ENCODE measurements at regions not wholly inside any gene's neighbourhood (a gene's known extent, or its start where the extent isn't known, plus 50 kb on each side); places are given as distances from the start of the nearest gene placed in this dataset.
A peak's percentile ranks its signal among the peaks of the same experiment; 100 is the strongest.

GRCh38 chr12:25058012-25058411 lies 109.1 kb upstream of the BCAT1 start:
- Mint-ChIP-seq H3K27ac (peak overlapping the region in 9 of 10 donors; percentile 17 to 94 (median 48)), H3K4me3 (peak overlapping the region in 9 of 10 donors; percentile 8 to 82 (median 64)), H3K4me1 (peaks cover 26 to 76% (median 67%) of the 10 kb centered on the region in 4 donors), H3K9me3 (no peaks in the 10 kb centered on the region), H3K27me3 (no peaks in the 10 kb centered on the region), H3K36me3 (peaks cover 0 to 12% (median 9%) of the 10 kb centered on the region in 3 donors)
- POLR2A ChIA-PET, result no interaction called here
- ATAC-seq (no peak), DNase-seq (no peak)

- peak overlapping the region; percentile 70 to 95 (median 88) for H3K4me3 Mint-ChIP-seq
- ATAC-seq (no peak), DNase-seq (no peak)
- H3K9me3 Mint-ChIP-seq, result no peaks in the 10 kb centered on the region
- H3K4me1 Mint-ChIP-seq, result peaks cover 29 to 76% (median 61%) of the 10 kb centered on the region in 4 donors
- POLR2A ChIA-PET, result no interaction called here
- H3K27me3 Mint-ChIP-seq, result no peaks in the 10 kb centered on the region
- peak overlapping the region; percentile 16 to 98 (median 92) for H3K27ac Mint-ChIP-seq
- peaks cover 0 to 2% (median 0%) of the 10 kb centered on the region in 3 donors for H3K36me3 Mint-ChIP-seq
These were observed 107.7 kb upstream of the BCAT1 start for GRCh38 chr12:25056486-25057130.

- peaks cover 0 to 2% (median 0%) of the 10 kb centered on the region in 9 donors for H3K9me3 Mint-ChIP-seq
- H3K4me1 Mint-ChIP-seq, result peaks cover 29 to 76% (median 62%) of the 10 kb centered on the region in 4 donors
- POLR2A ChIA-PET, result no interaction called here
- no peaks in the 10 kb centered on the region for H3K27me3 Mint-ChIP-seq
- H3K27ac Mint-ChIP-seq, result peak overlapping the region; percentile 88 to 98 (median 94)
- DNase-seq (no peak), ATAC-seq (no peak)
- H3K36me3 Mint-ChIP-seq, result peaks cover 0 to 2% (median 0%) of the 10 kb centered on the region in 3 donors
- H3K4me3 Mint-ChIP-seq, result peak overlapping the region; percentile 70 to 95 (median 89)
These were observed 107.1 kb upstream of the BCAT1 start for GRCh38 chr12:25056011-25056410.

- H3K4me3 Mint-ChIP-seq, result peak overlapping the region; percentile 76 to 95 (median 89)
- peaks cover 30 to 75% (median 58%) of the 10 kb centered on the region in 4 donors for H3K4me1 Mint-ChIP-seq
- H3K9me3 Mint-ChIP-seq, result peaks cover 0 to 8% (median 0%) of the 10 kb centered on the region in 9 donors
- H3K27ac Mint-ChIP-seq, result peak overlapping the region; percentile 86 to 98 (median 94)
- no peaks in the 10 kb centered on the region for H3K27me3 Mint-ChIP-seq
- POLR2A ChIA-PET, result no interaction called here
- no peak for ATAC-seq
- DNase-seq, result peak in 4 of 10 donors; percentile 16 to 24 (median 21)
- H3K36me3 Mint-ChIP-seq, result peaks cover 0 to 2% (median 0%) of the 10 kb centered on the region in 3 donors
These were observed 105.9 kb upstream of the BCAT1 start for GRCh38 chr12:25054783-25055144.

- Mint-ChIP-seq H3K9me3 (peaks cover 0 to 8% (median 0%) of the 10 kb centered on the region in 9 donors), H3K36me3 (peaks cover 0 to 2% (median 0%) of the 10 kb centered on the region in 3 donors), H3K4me3 (peak overlapping the region; percentile 76 to 95 (median 89)), H3K4me1 (peaks cover 30 to 70% (median 56%) of the 10 kb centered on the region in 4 donors), H3K27ac (peak overlapping the region; percentile 86 to 98 (median 94)), H3K27me3 (no peaks in the 10 kb centered on the region)
- DNase-seq (peak in 1 of 10 donors; percentile 8), ATAC-seq (no peak)
- POLR2A ChIA-PET, result interaction anchor here (1.8 kb wide), 1 partner anchor 140 kb away, joined by 4 read pairs; the partner anchor contains the start of genes DNAI7 and ETFRF1
These were observed 105.3 kb upstream of the BCAT1 start for GRCh38 chr12:25054076-25054782.

GRCh38 chr12:25052914-25053211 lies 104.0 kb upstream of the BCAT1 start:
- no peaks in the 10 kb centered on the region for H3K27me3 Mint-ChIP-seq
- H3K9me3 Mint-ChIP-seq, result peaks cover 0 to 8% (median 0%) of the 10 kb centered on the region in 9 donors
- ATAC-seq (peak in 1 of 2 donors; percentile 2), DNase-seq (peak in 2 of 10 donors; percentile 5 to 11)
- H3K27ac Mint-ChIP-seq, result peak overlapping the region; percentile 94 to 99 (median 99)
- H3K36me3 Mint-ChIP-seq, result peaks cover 0 to 2% (median 0%) of the 10 kb centered on the region in 3 donors
- peaks cover 28 to 60% (median 46%) of the 10 kb centered on the region in 4 donors for H3K4me1 Mint-ChIP-seq
- POLR2A ChIA-PET, result interaction anchor here (0.6 to 2.4 kb wide), 8 partner anchors 10 to 142 kb away, joined by 3 to 13 read pairs (median 4); partner anchors contain the start of genes DNAI7 and ETFRF1
- H3K4me3 Mint-ChIP-seq, result peak overlapping the region; percentile 82 to 98 (median 96)

GRCh38 chr12:25052196-25052913 lies 103.5 kb upstream of the BCAT1 start:
- Mint-ChIP-seq H3K27me3 (no peaks in the 10 kb centered on the region), H3K4me3 (peak overlapping the region; percentile 82 to 98 (median 96)), H3K27ac (peak overlapping the region; percentile 94 to 99 (median 99)), H3K36me3 (no peaks in the 10 kb centered on the region), H3K9me3 (peaks cover 0 to 11% (median 4%) of the 10 kb centered on the region in 9 donors), H3K4me1 (peaks cover 25 to 55% (median 41%) of the 10 kb centered on the region in 4 donors)
- ATAC-seq, result peak; percentile 78 to 82
- POLR2A ChIA-PET, result interaction anchor here (0.6 to 2.4 kb wide), 12 partner anchors 9 to 330 kb away, joined by 3 to 13 read pairs (median 4); partner anchors contain the start of genes DNAI7, ETFRF1 and KRAS
- DNase-seq, result peak in 9 of 10 donors; percentile 15 to 95 (median 71)

GRCh38 chr12:25051656-25052195 lies 102.8 kb upstream of the BCAT1 start:
- peaks cover 0 to 3% (median 0%) of the 10 kb centered on the region in 3 donors for H3K36me3 Mint-ChIP-seq
- peak in 9 of 10 donors; percentile 25 to 88 (median 58) for DNase-seq
- POLR2A ChIA-PET, result interaction anchor here (0.5 to 2.4 kb wide), 11 partner anchors 9 to 883 kb away, joined by 3 to 13 read pairs (median 4); partner anchors contain the start of genes DNAI7, ETFRF1 and KRAS
- peak overlapping the region; percentile 82 to 98 (median 96) for H3K4me3 Mint-ChIP-seq
- peak; percentile 73 to 80 for ATAC-seq
- peaks cover 22 to 49% (median 36%) of the 10 kb centered on the region in 4 donors for H3K4me1 Mint-ChIP-seq
- peak overlapping the region; percentile 94 to 99 (median 99) for H3K27ac Mint-ChIP-seq
- H3K9me3 Mint-ChIP-seq, result peaks cover 0 to 17% (median 9%) of the 10 kb centered on the region in 9 donors
- no peaks in the 10 kb centered on the region for H3K27me3 Mint-ChIP-seq

GRCh38 chr12:25051171-25051570 lies 102.3 kb upstream of the BCAT1 start:
- Mint-ChIP-seq H3K9me3 (peaks cover 3 to 22% (median 13%) of the 10 kb centered on the region in 9 donors), H3K36me3 (peaks cover 0 to 9% (median 2%) of the 10 kb centered on the region in 3 donors), H3K4me3 (peak overlapping the region; percentile 82 to 98 (median 96)), H3K27me3 (no peaks in the 10 kb centered on the region), H3K4me1 (peaks cover 21 to 44% (median 31%) of the 10 kb centered on the region in 4 donors), H3K27ac (peak overlapping the region; percentile 94 to 99 (median 99))
- ATAC-seq (no peak), DNase-seq (peak in 2 of 10 donors; percentile 3 to 5)
- POLR2A ChIA-PET, result interaction anchor here (0.5 to 2.4 kb wide), 6 partner anchors 8 to 883 kb away, joined by 3 to 13 read pairs (median 4); partner anchors contain the start of genes DNAI7 and ETFRF1

- H3K27me3 Mint-ChIP-seq, result no peaks in the 10 kb centered on the region
- H3K4me3 Mint-ChIP-seq, result no peak overlapping the region
- peaks cover 0 to 17% (median 8%) of the 10 kb centered on the region in 3 donors for H3K36me3 Mint-ChIP-seq
- peaks cover 2 to 12% (median 6%) of the 10 kb centered on the region in 4 donors for H3K4me1 Mint-ChIP-seq
- no peak for DNase-seq
- ATAC-seq, result no peak
- H3K27ac Mint-ChIP-seq, result peak overlapping the region in 1 of 10 donors; percentile 26
- H3K9me3 Mint-ChIP-seq, result peaks cover 10 to 39% (median 19%) of the 10 kb centered on the region in 9 donors
- POLR2A ChIA-PET, result interaction anchor here (0.6 kb wide), 1 partner anchor 203 kb away, joined by 3 read pairs; no protein-coding TSS in a partner anchor
These were observed 97.0 kb upstream of the BCAT1 start for GRCh38 chr12:25045869-25046268.

- POLR2A ChIA-PET, result no interaction called here
- Mint-ChIP-seq H3K27me3 (peaks cover 0 to 4% (median 3%) of the 10 kb centered on the region in 5 donors), H3K36me3 (peaks cover 0 to 9% (median 6%) of the 10 kb centered on the region in 3 donors), H3K4me1 (peaks cover 0 to 14% (median 4%) of the 10 kb centered on the region in 4 donors), H3K4me3 (no peak overlapping the region), H3K9me3 (peaks cover 2 to 17% (median 7%) of the 10 kb centered on the region in 9 donors), H3K27ac (peak overlapping the region in 2 of 10 donors; percentile 22 to 45)
- ATAC-seq (no peak), DNase-seq (no peak)
These were observed 92.3 kb upstream of the BCAT1 start for GRCh38 chr12:25041006-25041741.

All from naive thymus-derived CD8-positive, alpha-beta T cell (primary cell).